Activated CD4-positive, alpha-beta T cell treated with anti-CD3 and anti-CD28 coated beads, Interleukin-2, amount 10 ng/mL, durations not matched to agents 24 days and 14 days (primary cell): ENCODE measurements at regions not wholly inside any gene's neighbourhood (a gene's known extent, or its start where the extent isn't known, plus 50 kb on each side); places are given as distances from the start of the nearest gene placed in this dataset.

Experiments
- DNase-seq: peaks from one replicate; pipeline ENCODE4 v3.0.0; 2022
- H3K27ac Mint-ChIP-seq: one replicate; pipeline ENCODE4 v1.8.0; 2022; ENCODE audit warnings: mild to moderate bottlenecking, mixed read lengths
- H3K27me3 Mint-ChIP-seq: one replicate; pipeline ENCODE4 v1.8.0; 2022; ENCODE audit warnings: mixed read lengths
- H3K36me3 Mint-ChIP-seq: one replicate; pipeline ENCODE4 v1.8.0; 2022; ENCODE audit warnings: low read depth, mild to moderate bottlenecking, mixed read lengths
- H3K4me1 Mint-ChIP-seq: one replicate; pipeline ENCODE4 v1.8.0; 2021; ENCODE audit warnings: mixed read lengths
- H3K4me3 Mint-ChIP-seq: one replicate; pipeline ENCODE4 v1.8.0; 2022; ENCODE audit warnings: mild to moderate bottlenecking, moderate library complexity, mixed read lengths
- H3K9me3 Mint-ChIP-seq: one replicate; pipeline ENCODE4 v1.8.0; 2021; ENCODE audit warnings: mixed read lengths
- intact Hi-C: fragments of 100-400 bp; cut with micrococcal nuclease; formaldehyde crosslinking; loops from one replicate; pipeline ENCODE4 v1.15.1; 2023

GRCh38 chr6:166877906-166878305 is 78.4 kb downstream of the RNASET2 start:
- Mint-ChIP-seq H3K27ac (no peak overlapping the region), H3K4me3 (no peak overlapping the region), H3K27me3 (peaks cover 5% of the 10 kb centered on the region), H3K9me3 (no peaks in the 10 kb centered on the region), H3K4me1 (no peaks in the 10 kb centered on the region), H3K36me3 (peaks cover 2% of the 10 kb centered on the region)
- intact Hi-C loops = no loop called here
- peak; percentile 8 for DNase-seq

GRCh38 chr6:166877349-166877748 is 79.0 kb downstream of the RNASET2 start:
- Mint-ChIP-seq H3K27ac (no peak overlapping the region), H3K4me3 (no peak overlapping the region), H3K36me3 (no peaks in the 10 kb centered on the region), H3K9me3 (no peaks in the 10 kb centered on the region), H3K27me3 (peaks cover 5% of the 10 kb centered on the region), H3K4me1 (no peaks in the 10 kb centered on the region)
- intact Hi-C loops = no loop called here
- peak; percentile 27 for DNase-seq

GRCh38 chr6:166872531-166873009 is 83.8 kb downstream of the RNASET2 start:
- intact Hi-C loops = no loop called here
- H3K36me3 Mint-ChIP-seq = no peaks in the 10 kb centered on the region
- no peaks in the 10 kb centered on the region for H3K9me3 Mint-ChIP-seq
- no peak overlapping the region for H3K27ac Mint-ChIP-seq
- no peak overlapping the region for H3K4me3 Mint-ChIP-seq
- H3K4me1 Mint-ChIP-seq = no peaks in the 10 kb centered on the region
- peaks cover 5% of the 10 kb centered on the region for H3K27me3 Mint-ChIP-seq
- DNase-seq = peak; percentile 36

- Mint-ChIP-seq H3K27ac (no peak overlapping the region), H3K4me3 (no peak overlapping the region)
Measured at GRCh38 chr6:166870602-166871208, 85.6 kb downstream of the RNASET2 start.

GRCh38 chr6:166866839-166867637 is 89.3 kb downstream of the RNASET2 start:
- Mint-ChIP-seq H3K36me3 (no peaks in the 10 kb centered on the region), H3K4me3 (no peak overlapping the region), H3K9me3 (no peaks in the 10 kb centered on the region), H3K4me1 (peaks cover 2% of the 10 kb centered on the region), H3K27me3 (peaks cover 13% of the 10 kb centered on the region), H3K27ac (no peak overlapping the region)
- no peak for DNase-seq
- intact Hi-C loops = no loop called here

More at GRCh38 chr6:166870602-166871208, 85.6 kb downstream of the RNASET2 start:
- DNase-seq = no peak
- intact Hi-C loops = no loop called here
- no peaks in the 10 kb centered on the region for H3K9me3 Mint-ChIP-seq
- no peaks in the 10 kb centered on the region for H3K4me1 Mint-ChIP-seq
- H3K27me3 Mint-ChIP-seq = peaks cover 5% of the 10 kb centered on the region
- H3K36me3 Mint-ChIP-seq = no peaks in the 10 kb centered on the region

GRCh38 chr6:166864333-166864732 is 92.0 kb downstream of the RNASET2 start:
- H3K4me1 Mint-ChIP-seq = peaks cover 5% of the 10 kb centered on the region
- peaks cover 31% of the 10 kb centered on the region for H3K27me3 Mint-ChIP-seq

GRCh38 chr6:166862978-166863530 is 93.3 kb downstream of the RNASET2 start:
- peak; percentile 51 for DNase-seq
- H3K4me1 Mint-ChIP-seq = peaks cover 5% of the 10 kb centered on the region
- H3K9me3 Mint-ChIP-seq = no peaks in the 10 kb centered on the region
- peak overlapping the region; percentile 85 for H3K4me3 Mint-ChIP-seq
- no peak overlapping the region for H3K27ac Mint-ChIP-seq
- H3K27me3 Mint-ChIP-seq = peaks cover 35% of the 10 kb centered on the region
- no peaks in the 10 kb centered on the region for H3K36me3 Mint-ChIP-seq
- intact Hi-C loops = no loop called here

More at GRCh38 chr6:166864333-166864732, 92.0 kb downstream of the RNASET2 start:
- H3K4me3 Mint-ChIP-seq = no peak overlapping the region
- DNase-seq = no peak
- H3K36me3 Mint-ChIP-seq = no peaks in the 10 kb centered on the region
- H3K27ac Mint-ChIP-seq = no peak overlapping the region
- no peaks in the 10 kb centered on the region for H3K9me3 Mint-ChIP-seq
- intact Hi-C loops = no loop called here

- no peaks in the 10 kb centered on the region for H3K9me3 Mint-ChIP-seq
- H3K27ac Mint-ChIP-seq = no peak overlapping the region
- peak overlapping the region; percentile 85 for H3K4me3 Mint-ChIP-seq
- peaks cover 35% of the 10 kb centered on the region for H3K27me3 Mint-ChIP-seq
- no peaks in the 10 kb centered on the region for H3K36me3 Mint-ChIP-seq
- intact Hi-C loops = no loop called here
- DNase-seq = peak; percentile 76
- H3K4me1 Mint-ChIP-seq = peaks cover 5% of the 10 kb centered on the region
Measured at GRCh38 chr6:166862287-166862977, 93.9 kb downstream of the RNASET2 start.

- peak overlapping the region; percentile 85 for H3K4me3 Mint-ChIP-seq
- intact Hi-C loops = no loop called here
- no peaks in the 10 kb centered on the region for H3K36me3 Mint-ChIP-seq
- DNase-seq = no peak
- no peaks in the 10 kb centered on the region for H3K9me3 Mint-ChIP-seq
- peaks cover 5% of the 10 kb centered on the region for H3K4me1 Mint-ChIP-seq
- peaks cover 35% of the 10 kb centered on the region for H3K27me3 Mint-ChIP-seq
- no peak overlapping the region for H3K27ac Mint-ChIP-seq
Measured at GRCh38 chr6:166861961-166862286, 94.4 kb downstream of the RNASET2 start.

GRCh38 chr6:166861304-166861703 is 95.0 kb downstream of the RNASET2 start:
- DNase-seq = no peak
- H3K27ac Mint-ChIP-seq = no peak overlapping the region
- intact Hi-C loops = no loop called here
- H3K27me3 Mint-ChIP-seq = peaks cover 35% of the 10 kb centered on the region
- peak overlapping the region; percentile 85 for H3K4me3 Mint-ChIP-seq
- H3K4me1 Mint-ChIP-seq = peaks cover 5% of the 10 kb centered on the region
- H3K36me3 Mint-ChIP-seq = no peaks in the 10 kb centered on the region
- no peaks in the 10 kb centered on the region for H3K9me3 Mint-ChIP-seq

GRCh38 chr6:166860392-166860791 is 96.0 kb downstream of the RNASET2 start:
- no peak overlapping the region for H3K27ac Mint-ChIP-seq
- H3K27me3 Mint-ChIP-seq = peaks cover 35% of the 10 kb centered on the region
- H3K36me3 Mint-ChIP-seq = no peaks in the 10 kb centered on the region
- no peaks in the 10 kb centered on the region for H3K9me3 Mint-ChIP-seq
- intact Hi-C loops = no loop called here
- no peak overlapping the region for H3K4me3 Mint-ChIP-seq
- peaks cover 5% of the 10 kb centered on the region for H3K4me1 Mint-ChIP-seq
- DNase-seq = peak; percentile 48

- no peak overlapping the region for H3K27ac Mint-ChIP-seq
- DNase-seq = no peak
- H3K4me3 Mint-ChIP-seq = no peak overlapping the region
- intact Hi-C loops = no loop called here
- H3K27me3 Mint-ChIP-seq = peaks cover 7% of the 10 kb centered on the region
- H3K36me3 Mint-ChIP-seq = no peaks in the 10 kb centered on the region
- H3K9me3 Mint-ChIP-seq = no peaks in the 10 kb centered on the region
- H3K4me1 Mint-ChIP-seq = peaks cover 4% of the 10 kb centered on the region
Measured at GRCh38 chr6:166855416-166855815, 100.9 kb downstream of the RNASET2 start.

GRCh38 chr6:166853371-166854325 is 102.7 kb downstream of the RNASET2 start:
- Mint-ChIP-seq H3K27ac (no peak overlapping the region), H3K4me3 (no peak overlapping the region), H3K27me3 (no peaks in the 10 kb centered on the region), H3K9me3 (no peaks in the 10 kb centered on the region), H3K36me3 (no peaks in the 10 kb centered on the region), H3K4me1 (peaks cover 4% of the 10 kb centered on the region)
- intact Hi-C loops = no loop called here
- DNase-seq = no peak
